ENCODE measurements at regions not wholly inside any gene's neighbourhood (a gene's known extent, or its start where the extent isn't known, plus 50 kb on each side); places are given as distances from the start of the nearest gene placed in this dataset.
"Not testable (repeated sequence)": the region's sequence is repeated elsewhere in the genome, so short reads cannot be mapped to it uniquely, and the experiment has no call there.

- no peak for DNase-seq (ENCODE audit: low spot score)
These were observed 68.5 kb downstream of the MRPL36 start for GRCh38 chr5:1731091-1731639.

DNA sequence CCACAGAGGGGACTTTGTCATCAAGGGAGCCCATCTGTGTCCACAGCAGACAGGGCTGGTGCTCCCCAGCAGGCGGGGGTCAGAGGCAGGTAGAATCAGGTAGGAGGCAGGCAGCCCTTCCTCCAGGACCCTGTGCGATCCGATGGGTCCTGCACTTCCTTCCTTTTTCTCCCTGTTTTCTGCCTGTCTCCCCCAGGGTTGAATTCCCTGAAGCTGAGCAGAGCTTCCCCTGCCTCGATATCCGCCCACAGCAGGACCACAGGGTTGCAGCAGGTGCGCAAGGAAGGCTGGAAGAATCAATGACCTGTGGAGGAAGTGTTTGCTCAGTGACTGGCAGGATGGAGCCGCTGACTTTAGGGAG, 69.2 kb downstream of the MRPL36 start:
- no peak for DNase-seq (ENCODE audit: low spot score)

DNA sequence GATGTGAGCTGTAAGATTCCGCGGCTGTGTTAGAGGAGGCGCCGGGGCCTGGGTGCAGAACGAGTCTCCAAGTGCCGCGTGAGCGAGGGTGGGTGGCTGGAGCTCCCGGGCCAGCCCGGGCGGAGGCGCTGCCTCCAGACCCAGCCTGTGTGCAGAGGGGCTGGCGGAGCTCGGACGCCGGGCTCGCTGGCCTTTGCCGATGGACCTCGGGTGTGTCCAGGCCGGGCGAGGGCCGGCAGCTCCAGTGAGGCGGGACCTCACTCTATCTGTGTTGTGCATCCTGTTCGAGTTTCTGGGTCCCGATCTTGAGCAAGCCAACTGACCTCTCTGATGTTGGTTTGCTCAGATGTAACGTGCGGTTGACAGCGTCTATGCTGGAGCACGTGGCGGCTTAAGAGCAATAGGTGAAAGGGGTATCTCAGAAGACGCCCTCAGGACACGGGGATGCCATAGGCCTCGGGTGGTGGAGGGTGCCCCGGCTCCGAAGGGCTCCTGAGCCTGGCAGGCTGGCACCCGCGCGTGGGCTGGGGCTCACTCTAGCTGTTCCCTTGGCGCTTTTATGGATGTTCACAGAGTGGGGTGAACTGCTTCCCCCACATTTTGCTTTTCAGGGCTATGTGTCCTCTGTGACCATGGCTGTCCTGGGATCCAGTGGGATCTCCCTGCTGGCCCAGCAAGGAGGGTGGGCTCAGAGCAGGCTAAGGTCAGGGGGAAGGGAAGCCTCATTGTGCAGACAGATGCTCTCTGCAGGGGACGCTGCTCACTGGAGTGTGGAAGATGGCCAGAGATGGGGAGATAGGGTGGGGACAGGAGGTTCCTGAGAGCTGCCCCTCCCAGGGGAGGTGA, 69.8 kb downstream of the MRPL36 start:
- peak; percentile 13 for DNase-seq (ENCODE audit: low spot score)

DNA sequence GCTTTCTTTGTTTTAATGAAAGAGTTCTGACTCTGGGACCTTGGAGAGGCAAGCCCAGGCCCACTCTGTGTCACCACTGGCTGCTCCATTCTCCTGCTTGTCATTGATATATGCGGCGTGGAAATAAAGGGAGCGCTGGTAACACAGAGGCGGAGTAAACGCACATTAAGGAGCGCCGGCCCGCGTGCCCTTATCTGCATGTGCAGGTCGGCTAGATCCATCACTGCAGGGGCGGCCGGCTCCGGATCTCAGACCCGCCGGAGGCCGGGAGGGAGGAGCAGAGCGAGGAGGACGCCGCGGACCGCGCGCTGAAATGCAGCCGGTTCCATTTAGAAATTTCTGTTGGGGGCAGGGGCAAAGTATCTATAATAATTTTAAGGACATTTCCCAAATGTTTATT, 70.8 kb downstream of the MRPL36 start:
- DNase-seq (ENCODE audit: low spot score), result no peak

DNA sequence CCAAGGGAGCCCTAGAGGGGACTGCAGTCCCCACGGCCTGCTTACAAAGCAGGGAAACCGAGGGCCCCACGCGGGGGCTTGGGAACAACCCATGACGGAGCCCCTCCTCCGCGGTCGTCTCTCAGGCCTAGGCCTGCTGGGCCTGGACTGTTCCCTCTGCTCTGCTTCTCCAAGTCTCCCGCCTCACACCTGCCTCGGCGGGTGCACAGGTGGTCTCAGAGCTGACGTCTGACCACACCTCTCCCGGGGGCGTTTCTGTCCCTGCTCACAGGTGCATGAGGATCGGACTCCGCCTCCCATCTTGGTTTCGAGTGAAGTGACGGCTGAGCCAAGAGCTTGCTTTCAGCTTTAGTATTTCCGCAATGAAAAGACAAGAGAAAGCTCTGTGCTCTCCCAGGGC, 72.1 kb downstream of the MRPL36 start:
- no peak for DNase-seq (ENCODE audit: low spot score)

GRCh38 chr5:1726956-1727355, 72.7 kb downstream of the MRPL36 start:
- DNase-seq (ENCODE audit: low spot score), result no peak

DNA sequence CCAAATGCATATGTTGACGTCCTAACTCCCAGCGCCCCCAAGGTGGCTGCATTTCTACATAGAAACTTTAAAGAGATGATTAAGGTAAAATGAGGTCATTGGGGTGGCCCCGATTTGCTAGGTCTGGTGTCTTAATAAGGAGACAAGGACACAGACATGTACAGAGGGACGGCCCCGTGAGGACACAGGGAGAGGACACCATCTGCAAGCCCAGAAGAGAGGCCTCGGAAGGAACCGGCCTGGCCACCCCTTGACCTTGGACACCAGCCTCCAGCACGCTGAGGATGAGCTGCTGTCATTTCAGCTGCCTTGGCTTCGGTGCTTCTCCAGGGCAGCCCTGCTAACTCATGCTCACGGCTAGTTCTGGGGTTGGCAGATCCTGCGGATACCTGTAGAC, 73.2 kb downstream of the MRPL36 start:
- DNase-seq (ENCODE audit: low spot score), result no peak

GRCh38 chr5:1725641-1726468, 73.8 kb downstream of the MRPL36 start:
- DNase-seq (ENCODE audit: low spot score), result peak; percentile 74

DNA sequence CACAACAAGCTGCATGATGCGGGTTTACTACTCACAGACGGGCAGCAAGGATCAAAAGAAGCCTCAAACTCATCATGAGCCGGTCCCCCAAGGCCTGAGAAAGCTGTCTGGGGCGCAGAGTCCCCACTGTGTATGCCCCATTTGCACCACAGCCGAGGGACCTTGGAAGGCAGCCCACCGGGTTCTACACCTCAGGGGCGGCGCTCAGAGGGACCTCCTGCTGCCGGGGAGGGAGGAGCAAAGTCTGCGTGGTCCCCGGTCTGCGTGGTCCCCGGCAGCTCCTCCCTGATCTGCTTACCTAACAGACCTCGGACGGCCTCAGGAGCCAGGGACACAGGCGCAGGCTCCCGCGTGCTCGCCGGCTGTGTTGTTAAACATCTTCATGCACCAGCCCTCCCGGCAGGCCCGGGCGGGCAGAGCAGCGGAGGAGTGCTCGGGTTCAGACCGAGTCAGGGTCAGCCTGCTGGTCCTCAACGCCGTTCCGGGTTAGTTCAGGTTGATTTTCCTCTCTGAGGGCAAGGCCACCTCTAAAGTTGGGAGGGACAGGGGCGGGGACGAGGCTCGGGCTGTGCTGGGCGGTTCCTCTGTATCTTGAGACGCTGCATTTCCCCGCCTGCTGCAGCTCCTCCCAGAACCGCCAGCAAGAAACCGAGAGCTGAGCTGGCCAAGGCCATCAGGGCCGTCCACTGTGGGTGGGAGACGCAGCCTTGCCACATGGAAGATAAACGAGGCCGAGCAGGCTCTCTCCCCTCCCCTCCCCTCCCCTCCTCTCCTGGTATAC, 74.6 kb downstream of the MRPL36 start:
- peak; percentile 75 for DNase-seq (ENCODE audit: low spot score)

DNA sequence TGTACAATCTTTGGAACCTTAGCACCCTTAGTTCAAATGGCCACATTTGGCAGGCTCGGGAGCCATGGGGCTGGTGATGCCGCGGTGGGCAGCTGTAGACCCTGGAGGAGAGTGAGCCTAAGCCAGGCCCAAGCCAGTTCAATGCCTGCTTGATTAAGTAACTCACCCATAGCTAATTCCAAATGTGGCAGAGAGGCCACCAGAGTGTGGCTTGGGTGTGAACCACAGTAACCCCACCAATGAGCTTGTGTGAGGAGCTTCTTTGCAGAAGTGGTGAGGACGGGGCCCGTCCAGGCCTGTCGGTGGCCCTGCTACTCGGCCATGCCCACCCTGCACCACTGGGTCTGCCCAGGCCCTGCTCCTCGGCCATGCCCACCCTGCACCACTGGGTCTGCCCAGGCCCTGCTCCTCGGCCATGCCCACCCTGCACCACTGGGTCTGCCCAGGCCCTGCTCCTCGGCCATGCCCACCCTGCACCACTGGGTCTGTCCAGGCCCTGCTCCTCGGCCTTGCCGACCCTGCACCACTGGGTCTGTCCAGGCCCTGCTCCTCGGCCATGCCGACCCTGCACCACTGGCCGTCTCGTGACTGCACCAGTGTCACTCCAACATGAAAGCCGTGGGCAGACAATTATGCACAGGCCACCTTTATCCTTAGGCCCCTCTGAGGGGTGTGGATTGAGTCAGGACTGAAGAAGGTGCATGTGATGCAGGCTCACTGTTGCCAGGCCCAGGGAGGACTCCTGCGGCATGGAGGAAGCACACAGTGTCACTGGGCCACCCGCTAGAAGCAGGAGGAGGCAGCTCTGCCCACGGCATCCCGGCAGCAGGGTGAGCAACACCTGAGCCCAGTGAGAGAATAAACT, 75.4 kb downstream of the MRPL36 start:
- no peak for DNase-seq (ENCODE audit: low spot score)

- no peak for DNase-seq (ENCODE audit: low spot score)
These were observed 76.2 kb downstream of the MRPL36 start for GRCh38 chr5:1723476-1723875.

DNA sequence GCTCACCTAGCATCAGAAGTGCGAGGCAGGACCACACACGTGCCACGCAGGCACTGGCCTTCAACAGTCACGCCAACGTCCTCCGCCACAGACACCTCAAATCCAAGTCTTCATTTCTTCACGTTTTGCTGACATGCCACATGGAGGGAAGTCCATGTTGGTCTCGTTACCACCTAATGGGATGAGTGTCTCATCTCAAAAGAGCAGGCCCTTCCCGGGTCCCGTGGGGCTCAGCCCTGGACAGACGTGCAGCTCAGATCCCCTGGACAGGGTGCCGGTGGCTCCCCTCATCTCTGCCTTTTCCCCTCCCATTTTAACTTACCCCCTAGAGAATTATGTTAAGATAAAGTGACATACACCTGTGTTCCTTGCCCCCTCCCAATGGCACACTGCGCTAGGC, 76.8 kb downstream of the MRPL36 start:
- DNase-seq (ENCODE audit: low spot score), result no peak

DNA sequence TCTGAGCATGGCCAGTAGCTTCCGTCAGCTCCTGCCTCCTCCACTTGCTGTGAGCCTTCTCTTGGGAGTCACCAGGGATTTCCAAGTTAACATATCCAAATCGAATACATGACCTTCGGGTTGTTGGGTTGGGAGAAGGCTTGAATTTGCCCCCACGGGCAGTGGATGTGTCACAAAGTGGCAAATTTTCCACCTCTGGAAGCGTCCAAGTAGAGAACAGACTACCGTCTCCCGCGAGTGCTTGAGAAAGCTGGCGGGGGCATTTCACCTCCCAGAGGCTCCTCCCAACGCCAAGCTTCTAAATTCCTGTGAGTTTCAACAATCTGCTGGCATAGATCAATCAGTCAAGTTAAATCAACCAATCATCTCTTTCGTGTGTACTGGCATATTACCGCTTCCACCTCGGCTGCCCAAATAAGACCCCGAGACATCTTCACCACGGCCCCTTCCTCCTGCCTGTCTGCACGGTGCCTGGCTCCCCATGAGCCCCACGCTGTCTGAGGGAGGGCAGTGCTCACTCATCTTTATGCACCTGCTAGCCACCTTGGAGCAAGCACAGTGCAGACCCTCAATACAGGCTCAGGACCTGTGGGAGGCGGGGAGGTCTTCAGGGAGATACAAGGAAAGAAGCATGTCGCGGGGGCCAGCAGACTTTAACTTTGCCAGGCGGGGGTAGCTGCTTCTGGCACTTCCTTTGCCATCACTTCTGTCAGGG, 79.1 kb downstream of the MRPL36 start:
- no peak for DNase-seq (ENCODE audit: low spot score)

DNA sequence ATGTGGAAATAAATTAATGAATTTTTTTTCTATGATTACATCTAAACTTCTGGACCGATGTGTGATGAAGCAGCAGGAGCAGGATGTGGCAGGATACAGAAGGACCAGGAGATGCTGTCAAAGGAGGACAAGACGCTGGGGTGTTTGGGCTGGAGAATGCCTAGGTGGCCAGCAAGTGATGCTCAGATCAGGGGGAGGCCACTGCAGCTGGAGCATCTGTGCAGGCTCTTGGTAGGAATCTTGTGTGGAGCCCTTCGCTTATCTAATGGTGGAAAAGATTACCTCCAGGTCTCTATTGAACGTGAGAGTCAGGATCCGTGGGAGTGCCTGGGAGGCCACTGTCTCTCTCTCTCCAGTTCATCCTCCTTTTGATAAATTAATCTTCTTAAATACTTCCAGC, 79.8 kb downstream of the MRPL36 start:
- no peak for DNase-seq (ENCODE audit: low spot score)

DNA sequence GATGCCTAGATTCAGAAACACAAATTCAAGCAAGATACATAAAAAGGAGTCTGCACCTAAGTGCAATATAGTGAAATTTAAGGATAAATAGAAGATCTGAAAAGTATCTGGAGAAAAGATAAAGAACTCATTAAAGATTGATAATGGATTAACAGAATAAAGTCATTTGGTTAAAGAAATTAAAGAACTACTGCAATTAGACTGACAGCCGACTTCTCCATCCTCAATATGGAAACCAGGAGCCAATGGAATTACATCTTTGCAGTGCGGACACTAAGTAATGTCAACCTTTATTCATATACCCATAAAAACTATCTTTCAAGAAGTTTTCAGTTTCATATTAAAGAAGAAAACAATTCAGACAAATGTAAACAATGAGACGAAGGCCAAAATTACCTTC, 81.0 kb downstream of the MRPL36 start:
- DNase-seq (ENCODE audit: low spot score), result no peak

DNA sequence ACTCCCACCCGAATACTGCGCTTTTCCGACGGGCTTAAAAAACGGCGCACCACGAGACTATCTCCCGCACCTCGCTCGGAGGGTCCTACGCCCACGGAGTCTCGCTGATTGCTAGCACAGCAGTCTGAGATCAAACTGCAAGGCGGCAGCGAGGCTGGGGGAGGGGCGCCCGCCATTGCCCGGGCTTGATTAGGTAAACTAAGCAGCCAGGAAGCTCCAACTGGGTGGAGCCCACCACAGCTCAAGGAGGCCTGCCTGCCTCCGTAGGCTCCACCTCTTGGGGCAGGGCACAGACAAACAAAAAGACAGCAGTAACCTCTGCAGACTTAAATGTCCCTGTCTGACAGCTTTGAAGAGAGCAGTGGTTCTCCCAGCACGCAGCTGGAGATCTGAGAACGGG, 89.5 kb downstream of the MRPL36 start:
- not testable (repeated sequence) for DNase-seq (ENCODE audit: low spot score)

- DNase-seq (ENCODE audit: low spot score), result no peak
These were observed 90.3 kb downstream of the MRPL36 start for GRCh38 chr5:1709171-1709803.

- DNase-seq (ENCODE audit: low spot score), result no peak
These were observed 91.0 kb downstream of the MRPL36 start for GRCh38 chr5:1708592-1709141.

- no peak for DNase-seq (ENCODE audit: low spot score)
These were observed 92.2 kb downstream of the MRPL36 start for GRCh38 chr5:1707467-1707866.

GRCh38 chr5:1706428-1706827, 93.2 kb downstream of the MRPL36 start:
- DNase-seq (ENCODE audit: low spot score), result no peak
